ENCODE measurements at regions not wholly inside any gene's neighbourhood (a gene's known extent, or its start where the extent isn't known, plus 50 kb on each side); places are given as distances from the start of the nearest gene placed in this dataset.
A peak's percentile ranks its signal among the peaks of the same experiment; 100 is the strongest.

GRCh38 chr14:104356020-104356737 is 217.8 kb downstream of the KIF26A start:
- Histone ChIP-seq H2AFZ (ENCODE audit: low read length) (no peak overlapping the region), H3K4me3 (ENCODE audit: insufficient read depth, low read length) (no peak overlapping the region)

DNA sequence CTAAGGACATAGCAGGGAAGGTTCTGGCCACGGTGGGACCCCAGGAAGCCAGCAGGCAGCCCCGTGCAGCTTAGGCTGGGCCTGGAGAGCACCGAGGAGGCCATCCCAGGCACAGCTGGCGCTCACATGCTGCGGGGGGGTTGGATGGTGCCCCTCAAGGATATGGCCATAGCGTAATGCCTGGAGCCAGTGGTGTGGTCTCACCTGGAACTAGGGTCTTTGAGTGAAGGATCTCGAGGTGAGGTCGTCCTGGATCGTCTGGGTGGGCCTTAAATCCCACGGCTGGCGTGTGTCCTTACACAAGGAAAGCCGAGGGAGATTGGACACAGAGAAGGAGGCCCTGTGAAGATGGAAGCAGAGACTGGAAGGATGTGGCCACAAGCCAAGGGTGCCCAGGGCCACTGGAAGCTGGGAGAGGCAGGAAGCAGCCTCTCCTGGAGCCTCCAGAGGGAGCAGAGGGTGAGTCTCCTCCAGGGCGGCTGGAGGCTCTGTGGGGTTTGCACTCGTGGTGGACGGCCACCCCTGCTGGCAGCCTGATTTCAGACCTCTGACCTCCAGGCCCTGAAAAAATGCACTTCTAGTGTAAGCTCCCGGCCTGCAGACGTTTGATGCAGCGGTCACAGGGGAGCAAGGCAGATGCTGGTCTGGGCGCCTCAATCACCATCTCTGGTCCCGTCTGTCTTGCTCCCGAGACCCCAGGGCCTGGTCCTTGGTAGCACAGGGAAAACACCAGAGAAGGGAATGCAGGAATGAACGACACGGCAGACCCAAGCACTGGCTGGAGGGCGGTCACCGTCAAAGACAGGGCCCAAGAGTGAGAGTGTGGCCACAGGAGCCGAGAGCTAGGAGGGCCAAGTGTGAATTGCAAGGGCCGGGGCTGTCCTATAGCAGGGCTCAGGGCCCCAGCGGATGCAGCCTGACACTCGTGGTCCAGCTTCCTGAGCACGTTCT is 218.6 kb downstream of the KIF26A start:
- no peak overlapping the region for H3K4me2 ChIP-seq (ENCODE audit: insufficient read depth, low read length)
- no peaks in the 10 kb centered on the region for H3K9me3 ChIP-seq (ENCODE audit: low read depth, low read length)
- DNase-seq (ENCODE audit: insufficient read length, low spot score, missing footprints) = peak; percentile 72
- no peaks in the 10 kb centered on the region for H3K79me2 ChIP-seq (ENCODE audit: insufficient read depth, low read length)
- no peak overlapping the region for H3K4me3 ChIP-seq (ENCODE audit: insufficient read depth, low read length)
- no peak overlapping the region for H3K27ac ChIP-seq (ENCODE audit: low read depth, low read length)
- TF ChIP-seq, protein P1, sequence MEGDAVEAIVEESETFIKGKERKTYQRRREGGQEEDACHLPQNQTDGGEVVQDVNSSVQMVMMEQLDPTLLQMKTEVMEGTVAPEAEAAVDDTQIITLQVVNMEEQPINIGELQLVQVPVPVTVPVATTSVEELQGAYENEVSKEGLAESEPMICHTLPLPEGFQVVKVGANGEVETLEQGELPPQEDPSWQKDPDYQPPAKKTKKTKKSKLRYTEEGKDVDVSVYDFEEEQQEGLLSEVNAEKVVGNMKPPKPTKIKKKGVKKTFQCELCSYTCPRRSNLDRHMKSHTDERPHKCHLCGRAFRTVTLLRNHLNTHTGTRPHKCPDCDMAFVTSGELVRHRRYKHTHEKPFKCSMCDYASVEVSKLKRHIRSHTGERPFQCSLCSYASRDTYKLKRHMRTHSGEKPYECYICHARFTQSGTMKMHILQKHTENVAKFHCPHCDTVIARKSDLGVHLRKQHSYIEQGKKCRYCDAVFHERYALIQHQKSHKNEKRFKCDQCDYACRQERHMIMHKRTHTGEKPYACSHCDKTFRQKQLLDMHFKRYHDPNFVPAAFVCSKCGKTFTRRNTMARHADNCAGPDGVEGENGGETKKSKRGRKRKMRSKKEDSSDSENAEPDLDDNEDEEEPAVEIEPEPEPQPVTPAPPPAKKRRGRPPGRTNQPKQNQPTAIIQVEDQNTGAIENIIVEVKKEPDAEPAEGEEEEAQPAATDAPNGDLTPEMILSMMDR (IDR thresholded peaks at IDR 0.05; ENCODE audit: extremely low read depth, low read depth, low read length) = no peak
- H3K4me1 ChIP-seq (ENCODE audit: insufficient read depth, low read length) = no peaks in the 10 kb centered on the region
- no peak overlapping the region for H2AFZ ChIP-seq (ENCODE audit: low read length)
- no peaks in the 10 kb centered on the region for H4K20me1 ChIP-seq (ENCODE audit: insufficient read depth, low read length)
- H3K36me3 ChIP-seq (ENCODE audit: insufficient read depth, low read length) = no peaks in the 10 kb centered on the region
- H3K27me3 ChIP-seq (ENCODE audit: insufficient read depth, low read length) = no peaks in the 10 kb centered on the region

More at GRCh38 chr14:104356020-104356737, 217.8 kb downstream of the KIF26A start:
- Histone ChIP-seq H3K4me1 (ENCODE audit: insufficient read depth, low read length) (no peaks in the 10 kb centered on the region), H3K27me3 (ENCODE audit: insufficient read depth, low read length) (no peaks in the 10 kb centered on the region), H4K20me1 (ENCODE audit: insufficient read depth, low read length) (no peaks in the 10 kb centered on the region), H3K27ac (ENCODE audit: low read depth, low read length) (no peak overlapping the region), H3K4me2 (ENCODE audit: insufficient read depth, low read length) (no peak overlapping the region), H3K79me2 (ENCODE audit: insufficient read depth, low read length) (no peaks in the 10 kb centered on the region), H3K9me3 (ENCODE audit: low read depth, low read length) (no peaks in the 10 kb centered on the region), H3K36me3 (ENCODE audit: insufficient read depth, low read length) (no peaks in the 10 kb centered on the region)
- TF ChIP-seq, protein P1 (IDR thresholded peaks at IDR 0.05; ENCODE audit: extremely low read depth, low read depth, low read length) = no peak
- no peak for DNase-seq (ENCODE audit: insufficient read length, low spot score, missing footprints)

GRCh38 chr14:104357689-104358527 is 219.5 kb downstream of the KIF26A start:
- no peak overlapping the region for H3K4me3 ChIP-seq (ENCODE audit: insufficient read depth, low read length)
- TF ChIP-seq, protein P1 (IDR thresholded peaks at IDR 0.05; ENCODE audit: extremely low read depth, low read depth, low read length) = no peak
- no peak overlapping the region for H2AFZ ChIP-seq (ENCODE audit: low read length)
- no peaks in the 10 kb centered on the region for H3K79me2 ChIP-seq (ENCODE audit: insufficient read depth, low read length)
- peak; percentile 79 for DNase-seq (ENCODE audit: insufficient read length, low spot score, missing footprints)
- no peaks in the 10 kb centered on the region for H3K36me3 ChIP-seq (ENCODE audit: insufficient read depth, low read length)
- H3K27me3 ChIP-seq (ENCODE audit: insufficient read depth, low read length) = no peaks in the 10 kb centered on the region
- no peak overlapping the region for H3K27ac ChIP-seq (ENCODE audit: low read depth, low read length)
- H3K4me2 ChIP-seq (ENCODE audit: insufficient read depth, low read length) = no peak overlapping the region
- H3K4me1 ChIP-seq (ENCODE audit: insufficient read depth, low read length) = no peaks in the 10 kb centered on the region
- no peaks in the 10 kb centered on the region for H4K20me1 ChIP-seq (ENCODE audit: insufficient read depth, low read length)
- no peaks in the 10 kb centered on the region for H3K9me3 ChIP-seq (ENCODE audit: low read depth, low read length)
